Caki2 (cell line): ENCODE measurements at regions not wholly inside any gene's neighbourhood (a gene's known extent, or its start where the extent isn't known, plus 50 kb on each side); places are given as distances from the start of the nearest gene placed in this dataset.
"Not testable (repeated sequence)": the region's sequence is repeated elsewhere in the genome, so short reads cannot be mapped to it uniquely, and the experiment has no call there.

ENCODE experiments used
- DNase-seq: peaks from one replicate; pipeline ENCODE4 v3.0.0-alpha.2; 2015; ENCODE audit warnings: low read depth
- in situ Hi-C: cut with HindIII; loops from 2 replicates; pipeline ENCODE4 v1.10.0; 2016; ENCODE audit warnings: low sequenced_read_pairs, low pct_unique_long_range_greater_than_20kb, mixed read lengths

DNA sequence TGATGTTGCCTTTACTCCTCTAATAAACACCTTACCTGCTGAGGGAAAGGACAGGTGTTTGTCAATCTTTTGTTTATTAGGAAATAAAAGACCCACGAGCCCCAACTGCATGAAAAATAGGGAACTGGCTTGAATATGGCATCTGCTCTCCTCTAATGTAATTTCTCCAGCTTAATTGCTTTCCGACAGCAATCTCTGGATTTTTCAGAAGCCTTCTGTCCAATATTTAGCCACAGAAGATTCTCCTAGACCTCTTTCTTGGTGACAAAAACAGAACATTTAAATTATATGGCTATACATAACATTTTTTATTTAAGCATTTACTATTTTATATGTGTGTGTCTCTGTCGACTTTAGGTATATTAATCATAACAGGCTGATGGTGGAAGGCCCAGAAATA, 317.4 kb upstream of the ADARB2 start:
- no peak for DNase-seq
- in situ Hi-C loops = no loop called here

DNA sequence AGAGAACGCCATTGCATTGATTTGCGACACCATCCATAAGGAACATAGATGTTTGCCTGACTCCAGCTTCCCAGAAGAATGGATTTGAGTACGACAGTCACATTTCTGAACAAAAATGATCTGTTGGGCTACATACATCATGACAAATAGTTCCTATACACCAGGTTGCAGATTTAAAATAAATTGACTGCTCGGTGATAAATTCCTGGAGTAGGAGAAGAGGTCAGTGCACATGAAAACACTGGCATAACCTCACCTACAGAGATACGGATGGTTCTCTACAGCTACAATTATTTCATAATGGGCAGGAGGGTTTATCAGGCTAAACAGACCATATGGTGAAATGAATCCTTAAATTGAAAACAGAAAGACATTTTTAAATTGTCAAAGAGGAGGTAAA, 316.5 kb upstream of the ADARB2 start:
- DNase-seq = no peak
- in situ Hi-C loops = no loop called here

DNA sequence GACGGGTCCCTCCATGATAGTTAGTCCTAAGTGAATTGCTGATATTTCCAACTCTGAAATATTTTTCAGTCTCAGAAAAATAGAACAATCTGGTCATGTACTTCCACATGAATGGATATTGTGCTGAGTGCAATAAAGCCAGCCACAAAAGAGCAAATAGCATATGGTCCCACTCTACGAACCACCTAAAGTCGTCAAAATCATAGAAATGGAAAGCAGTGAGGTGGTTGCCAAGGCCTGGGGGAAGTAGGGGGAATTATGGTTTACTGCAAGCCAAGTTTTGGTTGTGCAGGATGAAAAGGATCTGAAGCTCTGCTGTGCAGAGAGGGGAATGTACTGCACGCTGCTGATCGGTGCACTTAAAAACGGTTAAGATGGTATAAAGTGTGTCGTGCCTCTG, 313.8 kb upstream of the ADARB2 start:
- no peak for DNase-seq
- in situ Hi-C loops = no loop called here

DNA sequence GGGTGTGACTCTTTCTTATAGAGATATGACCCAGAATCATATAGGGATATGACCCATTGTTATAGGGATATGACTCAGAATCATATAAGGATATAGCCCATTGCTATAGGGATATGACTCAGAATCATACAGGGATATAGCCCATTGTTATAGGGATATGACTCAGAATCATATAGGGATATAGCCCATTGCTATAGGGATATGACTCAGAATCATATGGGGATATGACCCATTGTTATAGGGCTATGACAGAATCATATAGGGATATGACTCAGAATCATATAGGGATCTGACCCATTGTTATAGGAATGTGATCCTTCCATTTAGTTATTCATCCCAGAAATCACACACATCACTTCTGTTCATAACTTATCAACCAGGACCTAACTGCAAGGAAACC, 312.2 kb upstream of the ADARB2 start:
- DNase-seq = no peak
- in situ Hi-C loops = no loop called here

DNA sequence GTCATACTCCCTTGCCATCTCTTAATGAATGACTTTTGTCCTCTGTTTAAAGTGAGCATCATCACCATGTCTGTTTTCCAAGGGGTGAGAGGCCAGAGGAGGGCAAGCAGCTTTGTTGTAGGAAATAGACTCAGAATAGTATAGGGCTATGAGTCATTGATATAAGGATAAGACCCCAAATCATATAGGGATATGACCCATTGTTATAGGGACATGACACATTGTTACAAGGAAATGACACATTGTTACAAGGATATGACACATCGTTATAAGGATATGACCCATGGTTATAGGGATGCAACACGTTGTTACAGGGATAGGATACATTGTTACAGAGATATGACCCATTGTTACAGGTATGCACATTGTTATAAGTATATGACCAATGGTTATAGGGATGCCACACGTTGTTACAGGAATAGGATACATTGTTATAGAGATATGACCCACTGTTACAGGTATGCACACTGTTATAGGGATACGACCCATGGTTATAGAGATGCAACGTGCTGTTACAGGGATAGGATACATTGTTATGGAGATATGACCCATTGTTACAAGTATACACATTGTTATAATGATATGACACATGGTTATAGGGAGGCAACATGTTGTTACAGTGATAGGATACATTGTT, 311.1 kb upstream of the ADARB2 start:
- DNase-seq = no peak
- in situ Hi-C loops = no loop called here

DNA sequence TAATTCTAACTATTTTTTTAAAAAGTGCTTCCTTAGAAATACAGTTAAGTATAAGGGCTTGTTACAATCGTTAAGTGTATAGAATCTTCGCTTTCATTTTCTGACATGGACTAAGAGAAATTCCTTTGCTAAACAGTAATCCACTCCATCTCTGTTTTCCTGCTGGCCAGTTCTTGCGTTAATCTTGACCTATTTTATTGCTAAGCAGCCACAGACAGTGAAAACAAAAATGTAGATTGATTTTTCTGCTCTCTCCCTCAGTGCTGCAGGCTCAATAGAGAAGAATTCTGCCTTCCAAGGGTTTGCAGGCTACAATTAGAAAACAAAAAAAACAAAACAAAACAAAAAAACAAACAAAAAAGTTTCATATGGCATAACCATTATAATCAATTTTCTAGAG, 310.4 kb upstream of the ADARB2 start:
- in situ Hi-C loops = no loop called here
- DNase-seq = no peak

DNA sequence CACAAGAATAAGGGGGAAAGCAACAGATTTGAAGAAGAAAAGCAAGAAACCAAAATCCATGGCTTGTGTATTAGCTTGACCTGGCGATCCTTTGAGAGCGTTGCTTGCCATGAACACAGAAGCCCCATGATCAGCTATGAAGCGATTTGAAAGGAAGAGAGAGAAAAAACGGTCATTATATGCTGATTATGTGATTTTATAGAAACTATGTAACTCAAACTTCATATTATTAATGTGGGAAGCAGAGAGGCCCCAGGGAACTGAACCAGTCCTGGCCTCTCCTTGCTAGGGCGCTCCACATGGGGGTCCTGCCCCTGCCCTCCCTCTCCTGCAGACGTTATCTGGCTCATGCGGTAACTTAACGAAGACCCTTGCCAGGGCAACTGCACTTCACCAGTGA, 306.1 kb upstream of the ADARB2 start:
- in situ Hi-C loops = no loop called here
- DNase-seq = no peak

DNA sequence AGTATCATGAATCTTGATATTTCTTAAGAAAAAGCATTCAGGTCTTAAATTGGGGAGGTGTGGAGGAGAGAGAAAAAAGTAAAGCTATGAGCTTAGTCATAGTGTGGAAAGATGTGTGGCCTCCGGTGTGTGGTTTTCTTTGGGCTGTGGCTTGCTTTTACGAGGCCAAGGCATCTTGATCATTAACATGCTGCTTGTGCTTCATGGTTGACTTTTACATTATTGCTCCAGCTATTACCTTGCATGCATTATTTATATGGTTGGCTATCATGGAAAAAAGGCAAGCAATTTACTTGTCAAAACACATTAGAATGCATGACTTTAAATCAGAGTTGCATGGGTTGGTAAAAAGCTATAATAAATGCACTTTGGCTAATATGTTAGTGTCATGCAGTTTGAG, 300.7 kb upstream of the ADARB2 start:
- in situ Hi-C loops = no loop called here

DNA sequence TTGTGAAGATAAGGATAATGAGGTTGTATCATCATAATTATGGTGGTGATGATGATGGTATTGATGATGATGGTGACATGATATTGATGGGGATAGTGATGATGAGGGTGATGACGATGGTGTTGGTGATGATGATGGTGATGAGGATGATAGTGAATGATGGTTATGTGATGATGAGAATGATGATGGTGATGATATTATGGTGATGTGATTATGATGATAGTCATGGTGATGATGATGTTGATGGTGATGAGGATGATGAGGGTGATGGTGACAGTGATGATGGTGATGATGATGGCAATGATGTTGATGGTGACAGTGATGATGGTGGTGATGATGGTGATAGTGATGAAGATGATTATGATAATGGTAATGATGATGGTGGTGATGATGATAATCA, 299.9 kb upstream of the ADARB2 start:
- in situ Hi-C loops = no loop called here
- DNase-seq = no peak

More for the DNA sequence above, 300.7 kb upstream of the ADARB2 start:
- peak; percentile 4 for DNase-seq

DNA sequence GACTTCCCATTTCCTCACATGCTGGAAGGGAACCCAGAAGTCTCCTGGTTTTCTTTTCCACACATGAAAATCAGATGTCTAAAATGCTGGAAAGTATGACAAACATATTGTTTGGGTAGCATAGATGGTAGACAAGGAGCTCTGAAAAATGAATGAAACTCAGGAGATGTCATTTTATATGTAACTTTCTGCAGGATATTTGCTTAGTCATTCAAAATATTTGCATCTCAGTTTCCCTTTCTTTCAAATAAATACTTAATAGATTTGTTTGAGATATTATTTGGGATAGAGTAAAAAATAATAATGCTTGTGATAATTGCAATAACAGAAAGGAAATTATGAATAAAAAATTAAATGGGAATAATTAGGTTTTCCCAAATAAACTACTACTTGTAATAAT, 298.9 kb upstream of the ADARB2 start:
- in situ Hi-C loops = no loop called here

DNA sequence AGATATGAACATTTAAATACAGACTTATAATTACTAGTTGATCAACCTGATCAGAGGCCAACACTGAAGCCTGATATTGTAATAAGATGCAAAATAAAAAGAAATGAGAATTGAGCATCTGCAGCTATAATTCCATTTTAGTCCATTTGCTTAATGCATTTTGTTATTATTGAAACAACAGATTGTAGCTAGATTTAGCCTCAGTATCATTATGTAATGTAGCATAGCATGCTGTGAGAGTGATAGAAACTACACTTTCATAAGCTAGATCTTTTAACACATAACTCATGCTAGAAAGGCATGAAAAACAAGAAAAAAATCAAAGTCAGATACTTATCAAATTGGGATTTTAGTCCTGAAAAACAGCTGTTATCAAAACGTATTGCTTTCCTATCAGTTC, 292.7 kb upstream of the ADARB2 start:
- in situ Hi-C loops = no loop called here
- no peak for DNase-seq

More for the DNA sequence above, 298.9 kb upstream of the ADARB2 start:
- DNase-seq = no peak

DNA sequence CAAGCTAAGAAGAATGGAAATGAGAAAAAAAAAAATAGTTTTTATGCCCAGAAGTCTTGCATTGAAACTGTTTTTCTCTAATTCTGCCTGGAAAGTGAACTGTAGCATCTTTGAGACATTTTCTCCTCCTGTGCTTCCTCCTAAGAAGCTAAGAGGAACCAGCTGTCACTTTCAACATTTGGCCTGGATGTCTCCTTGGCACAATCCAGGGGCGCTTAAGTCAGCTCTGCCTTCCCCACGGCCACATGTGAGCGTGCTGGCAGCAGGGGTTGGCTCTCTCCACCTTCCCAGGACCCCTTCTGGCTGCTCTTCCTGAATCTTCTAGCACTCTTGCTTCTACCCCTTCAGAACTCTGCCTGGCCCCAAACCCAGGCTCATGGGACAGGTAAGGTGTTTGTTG, 289.6 kb upstream of the ADARB2 start:
- in situ Hi-C loops = no loop called here
- DNase-seq = no peak

DNA sequence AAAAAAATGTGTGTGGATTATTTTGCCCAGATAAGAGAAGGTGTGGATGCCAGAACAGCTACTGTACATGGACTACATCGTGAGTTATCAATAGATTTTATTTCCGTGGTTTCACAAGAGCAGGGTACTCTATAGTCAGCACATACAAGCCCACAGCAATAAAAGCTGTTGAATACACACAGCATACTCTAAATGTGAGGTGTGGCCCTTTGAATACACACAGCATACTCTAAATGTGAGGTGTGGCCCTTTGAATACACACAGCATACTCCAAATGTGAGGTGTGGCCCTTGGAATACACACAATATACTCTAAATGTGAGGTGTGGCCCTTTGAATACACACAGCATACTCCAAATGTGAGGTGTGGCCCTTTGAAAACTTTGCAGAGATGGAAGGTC, 287.4 kb upstream of the ADARB2 start:
- in situ Hi-C loops = not testable (repeated sequence)

DNA sequence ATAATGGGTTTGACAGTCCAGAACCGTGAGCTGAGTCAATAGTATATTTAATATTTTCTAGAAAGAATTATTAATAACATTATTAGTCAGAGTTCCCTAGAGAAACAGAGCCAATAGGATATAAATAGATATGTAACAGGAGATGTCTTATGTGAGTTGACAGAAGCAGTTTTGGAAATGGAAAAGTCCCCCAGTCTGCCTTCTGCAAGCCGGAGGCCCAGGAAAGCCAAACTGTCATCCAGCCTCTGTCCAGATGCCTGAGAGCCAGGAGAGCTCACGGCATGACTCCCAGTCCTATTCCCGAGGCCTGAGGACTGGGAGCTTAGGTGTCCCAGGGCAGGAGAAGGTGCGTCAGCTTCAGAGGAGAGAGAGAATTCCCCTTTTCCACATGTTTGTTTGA, 286.4 kb upstream of the ADARB2 start:
- no peak for DNase-seq
- in situ Hi-C loops = no loop called here

More for the DNA sequence above, 287.4 kb upstream of the ADARB2 start:
- not testable (repeated sequence) for DNase-seq

DNA sequence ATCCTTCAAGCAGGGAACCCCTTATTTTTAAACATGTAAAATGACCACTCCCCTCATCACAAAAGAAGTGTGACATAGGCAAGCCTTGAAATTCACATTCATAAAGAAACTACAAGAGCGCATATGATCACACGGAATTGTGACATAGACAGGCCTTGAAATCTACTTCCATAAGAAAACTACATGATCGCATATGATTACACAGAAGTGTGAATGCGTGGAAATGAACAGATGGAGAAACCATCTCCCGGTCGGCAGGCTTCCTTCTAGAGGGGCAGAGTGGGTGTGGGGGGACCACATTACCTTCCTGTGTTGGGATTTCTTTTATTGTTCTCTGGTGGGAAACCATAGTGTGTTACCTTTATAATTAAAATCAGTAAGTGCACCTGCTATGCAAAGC, 285.1 kb upstream of the ADARB2 start:
- no peak for DNase-seq
- in situ Hi-C loops = no loop called here

DNA sequence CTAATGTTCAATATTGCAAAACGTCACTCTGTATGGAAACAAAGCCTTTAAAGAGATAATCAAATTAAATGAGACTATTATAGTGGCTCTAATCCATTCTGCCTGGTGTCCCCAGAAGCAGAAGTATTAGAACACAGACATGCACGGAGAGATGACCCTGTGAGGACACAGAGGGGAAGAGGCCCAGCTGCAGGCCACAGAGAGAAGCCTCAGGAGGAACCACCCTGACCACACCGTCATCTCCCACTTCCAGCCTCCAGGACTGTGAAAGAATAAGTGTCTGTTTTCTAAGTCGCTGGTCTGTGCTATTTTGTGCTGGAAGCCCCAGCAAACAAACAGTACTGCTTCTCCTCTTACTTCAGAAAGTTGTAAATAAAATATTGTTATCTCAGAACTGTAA, 283.5 kb upstream of the ADARB2 start:
- in situ Hi-C loops = no loop called here
- DNase-seq = no peak

DNA sequence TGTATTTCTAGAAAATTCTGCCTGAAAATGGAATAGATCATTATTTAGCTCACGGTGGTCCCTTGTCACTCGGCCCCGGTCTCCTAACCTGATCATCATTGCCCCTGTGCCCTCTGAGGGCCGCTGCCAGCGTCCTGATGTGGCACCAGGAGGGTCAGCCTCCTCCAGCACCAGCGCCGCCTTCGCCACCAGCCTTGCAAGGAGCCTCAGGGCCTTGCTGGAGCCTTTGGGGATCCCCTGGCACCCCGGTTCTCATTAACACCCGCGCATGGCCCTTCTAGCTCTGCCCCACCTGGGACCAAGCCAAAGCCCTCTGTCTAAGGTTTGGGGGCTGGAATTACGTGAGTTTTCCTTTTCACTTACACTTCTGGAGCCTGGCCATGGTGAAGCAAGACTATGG, 282.5 kb upstream of the ADARB2 start:
- in situ Hi-C loops = no loop called here
- DNase-seq = no peak

DNA sequence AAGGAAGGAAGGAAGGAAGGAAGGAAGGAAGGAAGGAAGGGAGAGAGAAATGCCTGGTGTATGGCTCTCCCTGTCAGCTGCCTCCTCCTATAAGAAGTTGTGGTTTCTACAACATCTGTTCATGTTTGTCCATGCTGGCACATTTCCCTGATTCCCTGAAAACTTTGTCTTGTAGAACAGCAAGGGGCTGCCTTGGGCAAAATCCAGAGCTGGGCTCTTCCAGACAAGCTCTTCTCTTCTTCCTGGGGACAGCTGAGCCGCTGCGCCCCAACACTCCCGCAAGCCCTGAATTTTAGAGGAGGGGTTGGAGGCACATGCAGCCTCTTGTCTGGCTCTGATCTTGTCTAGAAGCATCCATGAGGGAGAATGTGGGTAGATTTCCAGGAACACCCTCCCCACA, 282.0 kb upstream of the ADARB2 start:
- no peak for DNase-seq
- in situ Hi-C loops = no loop called here

DNA sequence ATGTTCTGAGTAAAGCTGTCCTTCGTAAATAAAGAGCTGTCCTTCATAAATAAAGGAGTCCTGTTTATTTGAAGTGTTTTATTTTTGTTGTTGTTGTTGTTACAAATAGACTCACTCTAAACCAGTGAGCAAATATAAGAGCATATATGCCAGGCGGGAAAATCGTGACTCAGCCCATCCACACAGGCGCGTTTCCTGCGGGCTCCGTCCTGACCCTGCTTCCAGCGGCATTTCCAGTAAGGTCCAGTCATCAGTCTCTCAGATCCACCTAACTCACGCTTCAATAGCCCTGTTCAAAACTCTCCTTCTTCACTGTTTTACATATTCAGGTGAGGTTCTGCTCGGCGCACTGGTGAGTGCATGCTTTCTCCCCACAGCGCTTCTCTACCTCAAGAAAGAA, 277.2 kb upstream of the ADARB2 start:
- in situ Hi-C loops = no loop called here
- no peak for DNase-seq

DNA sequence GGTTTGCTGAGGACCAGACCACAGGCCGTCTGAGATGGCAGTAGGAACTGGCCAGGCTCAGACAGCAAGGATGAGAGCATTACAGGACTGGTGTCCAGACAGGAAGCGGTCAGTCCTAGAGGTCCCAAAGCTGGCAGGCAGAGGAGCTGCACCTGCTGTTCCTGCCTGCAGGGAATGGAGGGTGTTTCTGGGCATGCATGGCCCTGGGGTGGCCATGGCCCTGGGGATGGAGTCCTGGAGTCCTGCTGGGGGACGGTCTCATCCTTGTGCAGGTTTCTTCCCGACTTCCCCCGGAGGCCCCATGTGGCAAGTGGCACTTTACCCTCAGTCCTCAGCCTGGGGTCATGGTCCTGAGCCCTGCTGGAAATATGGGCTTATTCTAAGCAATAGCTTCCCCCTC, 274.9 kb upstream of the ADARB2 start:
- no peak for DNase-seq
- in situ Hi-C loops = no loop called here
